OCI-LY7 (cell line): ENCODE measurements at regions not wholly inside any gene's neighbourhood (a gene's known extent, or its start where the extent isn't known, plus 50 kb on each side); places are given as distances from the start of the nearest gene placed in this dataset.
"Not testable (repeated sequence)": the region's sequence is repeated elsewhere in the genome, so short reads cannot be mapped to it uniquely, and the experiment has no call there.

Experiments
- CTCF ChIP-seq: fragments of 200-600 bp; sonication (generic); conservative IDR thresholded peaks from 2 replicates; pipeline ENCODE4 v1.5.1; 2014; ENCODE audit warnings: mild to moderate bottlenecking, antibody characterized with exemption, low read length, moderate library complexity, mixed read lengths
- EZH2phosphoT487 ChIP-seq: fragments of 200-600 bp; sonication (generic); IDR thresholded peaks from 2 replicates; pipeline ENCODE4 v1.6.1; 2018; ENCODE audit warnings: low read depth, borderline replicate concordance, mild to moderate bottlenecking, mixed run types, antibody characterized with exemption, low read length, moderate library complexity, mixed read lengths

GRCh38 chr10:52505341-52505740, 191.3 kb downstream of the DKK1 start:
- TF ChIP-seq CTCF, EZH2phosphoT487: not testable (repeated sequence)
